Memory B cell (primary cell): ENCODE measurements at regions not wholly inside any gene's neighbourhood (a gene's known extent, or its start where the extent isn't known, plus 50 kb on each side); places are given as distances from the start of the nearest gene placed in this dataset.
A peak's percentile ranks its signal among the peaks of the same experiment; 100 is the strongest.

Experiments
- ATAC-seq: fragments of 150-1000 bp; cut with Tn5 transposase; 2 replicates; pipeline ENCODE4 v1.10.0; 2021; ENCODE audit warnings: low read depth, mild to moderate bottlenecking, moderate library complexity
- DNase-seq, 2 donors: peaks; one replicate each; pipeline ENCODE4 v3.0.0; 2022; ENCODE audit warnings: low spot score in 2 of 2
- H3K27ac Mint-ChIP-seq: one replicate; pipeline ENCODE4 v1.8.0; 2022; ENCODE audit warnings: mild to moderate bottlenecking, moderate library complexity, mixed read lengths
- H3K27me3 Mint-ChIP-seq: one replicate; pipeline ENCODE4 v1.8.0; 2022; ENCODE audit warnings: mixed read lengths
- H3K36me3 Mint-ChIP-seq: one replicate; pipeline ENCODE4 v1.8.0; 2022; ENCODE audit warnings: mild to moderate bottlenecking, mixed read lengths
- H3K4me1 Mint-ChIP-seq: one replicate; pipeline ENCODE4 v1.8.0; 2022; ENCODE audit warnings: mixed read lengths
- H3K4me3 Mint-ChIP-seq: one replicate; pipeline ENCODE4 v1.8.0; 2022; ENCODE audit warnings: mild to moderate bottlenecking, moderate library complexity, mixed read lengths
- H3K9me3 Mint-ChIP-seq: one replicate; pipeline ENCODE4 v1.8.0; 2022; ENCODE audit warnings: mixed read lengths

GRCh38 chr5:133705331-133705730, 93.0 kb upstream of the FSTL4 start:
- H3K4me1 Mint-ChIP-seq: peaks cover under 1% of the 10 kb centered on the region
- no peak overlapping the region for H3K4me3 Mint-ChIP-seq
- DNase-seq (no peak), ATAC-seq (no peak)
- peaks cover 6% of the 10 kb centered on the region for H3K27me3 Mint-ChIP-seq
- H3K36me3 Mint-ChIP-seq: no peaks in the 10 kb centered on the region
- H3K27ac Mint-ChIP-seq: no peak overlapping the region
- peaks cover under 1% of the 10 kb centered on the region for H3K9me3 Mint-ChIP-seq

GRCh38 chr5:133704411-133704810, 92.1 kb upstream of the FSTL4 start:
- Mint-ChIP-seq H3K4me1 (peaks cover 6% of the 10 kb centered on the region), H3K27me3 (peaks cover 10% of the 10 kb centered on the region), H3K4me3 (no peak overlapping the region), H3K27ac (no peak overlapping the region), H3K9me3 (peaks cover 3% of the 10 kb centered on the region), H3K36me3 (no peaks in the 10 kb centered on the region)
- no peak for ATAC-seq
- DNase-seq: no peak

GRCh38 chr5:133703935-133704334, 91.6 kb upstream of the FSTL4 start:
- ATAC-seq (no peak), DNase-seq (no peak)
- H3K4me1 Mint-ChIP-seq: peaks cover 6% of the 10 kb centered on the region
- H3K36me3 Mint-ChIP-seq: no peaks in the 10 kb centered on the region
- H3K9me3 Mint-ChIP-seq: peaks cover 3% of the 10 kb centered on the region
- H3K4me3 Mint-ChIP-seq: no peak overlapping the region
- peaks cover 10% of the 10 kb centered on the region for H3K27me3 Mint-ChIP-seq
- no peak overlapping the region for H3K27ac Mint-ChIP-seq

GRCh38 chr5:133702791-133703770, 90.7 kb upstream of the FSTL4 start:
- DNase-seq (no peak), ATAC-seq (no peak)
- H3K4me3 Mint-ChIP-seq: no peak overlapping the region
- peaks cover 6% of the 10 kb centered on the region for H3K4me1 Mint-ChIP-seq
- H3K36me3 Mint-ChIP-seq: no peaks in the 10 kb centered on the region
- no peak overlapping the region for H3K27ac Mint-ChIP-seq
- H3K9me3 Mint-ChIP-seq: peaks cover 3% of the 10 kb centered on the region
- H3K27me3 Mint-ChIP-seq: peaks cover 8% of the 10 kb centered on the region

GRCh38 chr5:133701871-133702270, 89.5 kb upstream of the FSTL4 start:
- Mint-ChIP-seq H3K9me3 (peaks cover 3% of the 10 kb centered on the region), H3K27ac (no peak overlapping the region), H3K4me3 (no peak overlapping the region), H3K36me3 (no peaks in the 10 kb centered on the region), H3K4me1 (peaks cover 9% of the 10 kb centered on the region), H3K27me3 (peaks cover 6% of the 10 kb centered on the region)
- DNase-seq (no peak), ATAC-seq (no peak)

GRCh38 chr5:133700251-133700650, 87.9 kb upstream of the FSTL4 start:
- DNase-seq: no peak
- H3K4me3 Mint-ChIP-seq: no peak overlapping the region
- no peak overlapping the region for H3K27ac Mint-ChIP-seq
- peaks cover 3% of the 10 kb centered on the region for H3K9me3 Mint-ChIP-seq
- peaks cover 6% of the 10 kb centered on the region for H3K27me3 Mint-ChIP-seq
- peaks cover 9% of the 10 kb centered on the region for H3K4me1 Mint-ChIP-seq
- H3K36me3 Mint-ChIP-seq: no peaks in the 10 kb centered on the region
- no peak for ATAC-seq

GRCh38 chr5:133698646-133699526, 86.5 kb upstream of the FSTL4 start:
- peak; percentile 73 for ATAC-seq
- no peak overlapping the region for H3K4me3 Mint-ChIP-seq
- no peak overlapping the region for H3K27ac Mint-ChIP-seq
- H3K36me3 Mint-ChIP-seq: no peaks in the 10 kb centered on the region
- H3K27me3 Mint-ChIP-seq: peaks cover 8% of the 10 kb centered on the region
- DNase-seq: no peak
- H3K9me3 Mint-ChIP-seq: peaks cover 3% of the 10 kb centered on the region
- peaks cover 12% of the 10 kb centered on the region for H3K4me1 Mint-ChIP-seq

GRCh38 chr5:133698259-133698554, 85.9 kb upstream of the FSTL4 start:
- Mint-ChIP-seq H3K4me3 (no peak overlapping the region), H3K4me1 (peaks cover 12% of the 10 kb centered on the region), H3K9me3 (peaks cover 3% of the 10 kb centered on the region), H3K27me3 (peaks cover 8% of the 10 kb centered on the region), H3K27ac (no peak overlapping the region), H3K36me3 (no peaks in the 10 kb centered on the region)
- DNase-seq (no peak), ATAC-seq (no peak)

- no peaks in the 10 kb centered on the region for H3K36me3 Mint-ChIP-seq
- peaks cover 12% of the 10 kb centered on the region for H3K4me1 Mint-ChIP-seq
Observed at GRCh38 chr5:133697536-133698258, 85.4 kb upstream of the FSTL4 start.

GRCh38 chr5:133696782-133697507, 84.6 kb upstream of the FSTL4 start:
- DNase-seq: no peak
- Mint-ChIP-seq H3K27ac (no peak overlapping the region), H3K4me1 (peaks cover 12% of the 10 kb centered on the region), H3K4me3 (no peak overlapping the region), H3K9me3 (peaks cover 3% of the 10 kb centered on the region), H3K36me3 (no peaks in the 10 kb centered on the region), H3K27me3 (peaks cover 8% of the 10 kb centered on the region)
- no peak for ATAC-seq

More at GRCh38 chr5:133697536-133698258, 85.4 kb upstream of the FSTL4 start:
- DNase-seq (no peak), ATAC-seq (no peak)
- H3K4me3 Mint-ChIP-seq: no peak overlapping the region
- peaks cover 8% of the 10 kb centered on the region for H3K27me3 Mint-ChIP-seq
- H3K9me3 Mint-ChIP-seq: peaks cover 3% of the 10 kb centered on the region
- no peak overlapping the region for H3K27ac Mint-ChIP-seq

- peaks cover 12% of the 10 kb centered on the region for H3K4me1 Mint-ChIP-seq
Observed at GRCh38 chr5:133696006-133696584, 83.8 kb upstream of the FSTL4 start.

GRCh38 chr5:133694181-133694831, 82.0 kb upstream of the FSTL4 start:
- peak; percentile 14 for ATAC-seq
- no peak overlapping the region for H3K27ac Mint-ChIP-seq
- no peak overlapping the region for H3K4me3 Mint-ChIP-seq

More at GRCh38 chr5:133696006-133696584, 83.8 kb upstream of the FSTL4 start:
- no peak for DNase-seq
- no peak for ATAC-seq
- no peaks in the 10 kb centered on the region for H3K36me3 Mint-ChIP-seq
- peaks cover 8% of the 10 kb centered on the region for H3K27me3 Mint-ChIP-seq
- peaks cover 3% of the 10 kb centered on the region for H3K9me3 Mint-ChIP-seq
- no peak overlapping the region for H3K4me3 Mint-ChIP-seq
- no peak overlapping the region for H3K27ac Mint-ChIP-seq

More at GRCh38 chr5:133694181-133694831, 82.0 kb upstream of the FSTL4 start:
- peaks cover 9% of the 10 kb centered on the region for H3K27me3 Mint-ChIP-seq
- no peaks in the 10 kb centered on the region for H3K36me3 Mint-ChIP-seq
- no peaks in the 10 kb centered on the region for H3K9me3 Mint-ChIP-seq
- no peak for DNase-seq
- peaks cover 6% of the 10 kb centered on the region for H3K4me1 Mint-ChIP-seq
